ENCODE measurements at regions not wholly inside any gene's neighbourhood (a gene's known extent, or its start where the extent isn't known, plus 50 kb on each side); places are given as distances from the start of the nearest gene placed in this dataset.

- peaks cover 23% of the 10 kb centered on the region; the same call in 1 of the 2 replicates for H3K9me3 ChIP-seq (ENCODE audit: insufficient read depth, low read length)
- no peaks in the 10 kb centered on the region for H3K36me3 ChIP-seq (ENCODE audit: insufficient read depth, insufficient read length, low read length)
- no peaks in the 10 kb centered on the region for H3K4me1 ChIP-seq (ENCODE audit: insufficient read depth, insufficient read length)
- no peak overlapping the region for H3K9ac ChIP-seq (ENCODE audit: insufficient read length, low read depth)
- no peak for DNase-seq (ENCODE audit: low read depth, low spot score)
- TF ChIP-seq ZNF274 (IDR thresholded peaks at IDR 0.05; ENCODE audit: low read depth, low read length) (no peak), SUZ12 (IDR thresholded peaks at IDR 0.05; ENCODE audit: extremely low read depth, insufficient read depth, insufficient read length) (no peak), YY1 (IDR thresholded peaks at IDR 0.05; ENCODE audit: insufficient read depth, insufficient read length) (no peak)
- no peaks in the 10 kb centered on the region for H3K27me3 ChIP-seq (ENCODE audit: insufficient read depth, insufficient read length)
- no peak overlapping the region for H3K4me3 ChIP-seq (ENCODE audit: insufficient read length, low read depth)
Observed at GRCh38 chr7:81408728-81409127, 361.1 kb downstream of the HGF start.

GRCh38 chr7:81407094-81407493, 362.8 kb downstream of the HGF start:
- TF ChIP-seq YY1 (IDR thresholded peaks at IDR 0.05; ENCODE audit: insufficient read depth, insufficient read length), result no peak
- no peak for TF ChIP-seq ZNF274 (IDR thresholded peaks at IDR 0.05; ENCODE audit: low read depth, low read length)
- no peak for TF ChIP-seq SUZ12 (IDR thresholded peaks at IDR 0.05; ENCODE audit: extremely low read depth, insufficient read depth, insufficient read length)
- Histone ChIP-seq H3K9ac (ENCODE audit: insufficient read length, low read depth) (no peak overlapping the region), H3K27me3 (ENCODE audit: insufficient read depth, insufficient read length) (no peaks in the 10 kb centered on the region), H3K4me1 (ENCODE audit: insufficient read depth, insufficient read length) (no peaks in the 10 kb centered on the region), H3K36me3 (ENCODE audit: insufficient read depth, insufficient read length, low read length) (no peaks in the 10 kb centered on the region), H3K4me3 (ENCODE audit: insufficient read length, low read depth) (no peak overlapping the region), H3K9me3 (ENCODE audit: insufficient read depth, low read length) (peaks cover 25% of the 10 kb centered on the region; the same call in 1 of the 2 replicates)
- DNase-seq (ENCODE audit: low read depth, low spot score), result no peak

- Histone ChIP-seq H3K36me3 (ENCODE audit: insufficient read depth, insufficient read length, low read length) (no peaks in the 10 kb centered on the region), H3K27me3 (ENCODE audit: insufficient read depth, insufficient read length) (no peaks in the 10 kb centered on the region), H3K4me3 (ENCODE audit: insufficient read length, low read depth) (no peak overlapping the region), H3K9ac (ENCODE audit: insufficient read length, low read depth) (no peak overlapping the region), H3K4me1 (ENCODE audit: insufficient read depth, insufficient read length) (no peaks in the 10 kb centered on the region), H3K9me3 (ENCODE audit: insufficient read depth, low read length) (peaks cover 25% of the 10 kb centered on the region; the same call in 1 of the 2 replicates)
- TF ChIP-seq YY1 (IDR thresholded peaks at IDR 0.05; ENCODE audit: insufficient read depth, insufficient read length) (no peak), ZNF274 (IDR thresholded peaks at IDR 0.05; ENCODE audit: low read depth, low read length) (no peak), SUZ12 (IDR thresholded peaks at IDR 0.05; ENCODE audit: extremely low read depth, insufficient read depth, insufficient read length) (no peak)
- DNase-seq (ENCODE audit: low read depth, low spot score), result peak; percentile 20
Observed at GRCh38 chr7:81404669-81405068, 365.2 kb downstream of the HGF start.

GRCh38 chr7:81402227-81402626, 367.6 kb downstream of the HGF start:
- H3K9me3 ChIP-seq (ENCODE audit: insufficient read depth, low read length), result peaks cover 25% of the 10 kb centered on the region; the same call in 1 of the 2 replicates
- no peak for DNase-seq (ENCODE audit: low read depth, low spot score)
- TF ChIP-seq YY1 (IDR thresholded peaks at IDR 0.05; ENCODE audit: insufficient read depth, insufficient read length) (no peak), SUZ12 (IDR thresholded peaks at IDR 0.05; ENCODE audit: extremely low read depth, insufficient read depth, insufficient read length) (no peak), ZNF274 (IDR thresholded peaks at IDR 0.05; ENCODE audit: low read depth, low read length) (no peak)

GRCh38 chr7:81399471-81399870, 370.4 kb downstream of the HGF start:
- H3K4me3 ChIP-seq (ENCODE audit: insufficient read length, low read depth), result no peak overlapping the region
- H3K27me3 ChIP-seq (ENCODE audit: insufficient read depth, insufficient read length), result no peaks in the 10 kb centered on the region
- no peak for TF ChIP-seq YY1 (IDR thresholded peaks at IDR 0.05; ENCODE audit: insufficient read depth, insufficient read length)
- TF ChIP-seq ZNF274 (IDR thresholded peaks at IDR 0.05; ENCODE audit: low read depth, low read length), result no peak
- no peak for TF ChIP-seq SUZ12 (IDR thresholded peaks at IDR 0.05; ENCODE audit: extremely low read depth, insufficient read depth, insufficient read length)
- no peaks in the 10 kb centered on the region for H3K36me3 ChIP-seq (ENCODE audit: insufficient read depth, insufficient read length, low read length)
- H3K9ac ChIP-seq (ENCODE audit: insufficient read length, low read depth), result no peak overlapping the region
- H3K9me3 ChIP-seq (ENCODE audit: insufficient read depth, low read length), result peaks cover 10% of the 10 kb centered on the region; the same call in 1 of the 2 replicates
- no peak for DNase-seq (ENCODE audit: low read depth, low spot score)
- no peaks in the 10 kb centered on the region for H3K4me1 ChIP-seq (ENCODE audit: insufficient read depth, insufficient read length)

More at GRCh38 chr7:81402227-81402626, 367.6 kb downstream of the HGF start:
- no peaks in the 10 kb centered on the region for H3K4me1 ChIP-seq (ENCODE audit: insufficient read depth, insufficient read length)
- no peak overlapping the region for H3K9ac ChIP-seq (ENCODE audit: insufficient read length, low read depth)
- H3K36me3 ChIP-seq (ENCODE audit: insufficient read depth, insufficient read length, low read length), result no peaks in the 10 kb centered on the region
- no peak overlapping the region for H3K4me3 ChIP-seq (ENCODE audit: insufficient read length, low read depth)
- H3K27me3 ChIP-seq (ENCODE audit: insufficient read depth, insufficient read length), result no peaks in the 10 kb centered on the region

- Histone ChIP-seq H3K9ac (ENCODE audit: insufficient read length, low read depth) (no peak overlapping the region), H3K36me3 (ENCODE audit: insufficient read depth, insufficient read length, low read length) (no peaks in the 10 kb centered on the region), H3K9me3 (ENCODE audit: insufficient read depth, low read length) (no peaks in the 10 kb centered on the region), H3K4me3 (ENCODE audit: insufficient read length, low read depth) (no peak overlapping the region), H3K4me1 (ENCODE audit: insufficient read depth, insufficient read length) (no peaks in the 10 kb centered on the region), H3K27me3 (ENCODE audit: insufficient read depth, insufficient read length) (no peaks in the 10 kb centered on the region)
- DNase-seq (ENCODE audit: low read depth, low spot score), result no peak
- TF ChIP-seq SUZ12 (IDR thresholded peaks at IDR 0.05; ENCODE audit: extremely low read depth, insufficient read depth, insufficient read length) (no peak), ZNF274 (IDR thresholded peaks at IDR 0.05; ENCODE audit: low read depth, low read length) (no peak), YY1 (IDR thresholded peaks at IDR 0.05; ENCODE audit: insufficient read depth, insufficient read length) (no peak)
Observed at GRCh38 chr7:81394029-81394428, 375.8 kb downstream of the HGF start.

- no peak for DNase-seq (ENCODE audit: low read depth, low spot score)
- Histone ChIP-seq H3K4me1 (ENCODE audit: insufficient read depth, insufficient read length) (no peaks in the 10 kb centered on the region), H3K4me3 (ENCODE audit: insufficient read length, low read depth) (no peak overlapping the region), H3K9ac (ENCODE audit: insufficient read length, low read depth) (no peak overlapping the region), H3K9me3 (ENCODE audit: insufficient read depth, low read length) (no peaks in the 10 kb centered on the region), H3K27me3 (ENCODE audit: insufficient read depth, insufficient read length) (no peaks in the 10 kb centered on the region), H3K36me3 (ENCODE audit: insufficient read depth, insufficient read length, low read length) (no peaks in the 10 kb centered on the region)
- no peak for TF ChIP-seq YY1 (IDR thresholded peaks at IDR 0.05; ENCODE audit: insufficient read depth, insufficient read length)
- no peak for TF ChIP-seq SUZ12 (IDR thresholded peaks at IDR 0.05; ENCODE audit: extremely low read depth, insufficient read depth, insufficient read length)
- TF ChIP-seq ZNF274 (IDR thresholded peaks at IDR 0.05; ENCODE audit: low read depth, low read length), result no peak
Observed at GRCh38 chr7:81393018-81393417, 376.8 kb downstream of the HGF start.
